PC-3 (cell line): ENCODE measurements at regions not wholly inside any gene's neighbourhood (a gene's known extent, or its start where the extent isn't known, plus 50 kb on each side); places are given as distances from the start of the nearest gene placed in this dataset.

Source experiments
- ATAC-seq: fragments of 200-7000 bp; cut with Tn5 transposase; 2 replicates; pipeline ENCODE4 v1.9.1; 2020; ENCODE audit warnings: mild to moderate bottlenecking, moderate library complexity
- BruUV-seq: library from RNA; stranded (reverse); fragments of 400-500 nt; replicated peaks from 2 replicates; lab custom pipeline; 2021; lab: Mats Ljungman, UMichigan
- CTCF ChIA-PET: fragments of 300-600 bp; sonication (Branson Sonifier 250); formaldehyde crosslinking; loops from one replicate; lab custom pipeline; 2022; ENCODE audit warnings: antibody characterized with exemption; lab: Charles Lee
- POLR2A ChIA-PET: fragments of 300-600 bp; sonication (Branson Sonifier 250); formaldehyde crosslinking; loops from one replicate; lab custom pipeline; 2022; ENCODE audit warnings: antibody characterized with exemption; ENCODE audit not compliant: unreplicated experiment; lab: Charles Lee
- DNase-seq: peaks from one replicate; pipeline ENCODE4 v3.0.0-alpha.2; 2015
- H2AFZ ChIP-seq: fragments of 300-600 bp; sonication (generic); 2 replicates; pipeline ENCODE4 v1.6.0; 2016; ENCODE audit warnings: antibody characterized with exemption, low read length
- H3F3A ChIP-seq: fragments of 300-600 bp; sonication (generic); one replicate; pipeline ENCODE4 v1.6.0; 2017; ENCODE audit warnings: antibody characterized with exemption, low read length, control low read depth, mild to moderate bottlenecking; ENCODE audit not compliant: unreplicated experiment
- H3K27ac ChIP-seq: fragments of 300-600 bp; sonication (generic); 2 replicates; pipeline ENCODE4 v1.5.1; 2016; ENCODE audit warnings: mild to moderate bottlenecking, low read length
- H3K27me3 ChIP-seq: fragments of 300-600 bp; sonication (generic); 2 replicates; pipeline ENCODE4 v1.6.1; 2016; ENCODE audit warnings: low read length, mixed read lengths
- H3K36me3 ChIP-seq: fragments of 300-600 bp; sonication (generic); 2 replicates; pipeline ENCODE4 v1.6.1; 2016; ENCODE audit warnings: low read depth, mixed run types, low read length, mixed read lengths
- H3K4me1 ChIP-seq: fragments of 300-600 bp; sonication (generic); 2 replicates; pipeline ENCODE4 v1.5.1; 2016; ENCODE audit warnings: low read length; ENCODE audit not compliant: insufficient read depth
- H3K4me2 ChIP-seq: fragments of 300-600 bp; sonication (generic); 2 replicates; pipeline ENCODE4 v1.6.0; 2016; ENCODE audit warnings: low read length
- H3K4me3 ChIP-seq: fragments of 300-600 bp; sonication (generic); 2 replicates; pipeline ENCODE4 v1.5.1; 2016; ENCODE audit warnings: mild to moderate bottlenecking, low read length, mixed read lengths
- H3K79me2 ChIP-seq: fragments of 300-600 bp; sonication (generic); 2 replicates; pipeline ENCODE4 v1.6.1; 2017; ENCODE audit warnings: low read length, mixed read lengths
- H3K9ac ChIP-seq: fragments of 300-600 bp; sonication (generic); 2 replicates; pipeline ENCODE4 v1.6.0; 2016; ENCODE audit warnings: mild to moderate bottlenecking, low read length
- H3K9me2 ChIP-seq: fragments of 300-600 bp; sonication (generic); replicated peaks from 2 replicates; pipeline ENCODE4 v1.6.1; 2016; ENCODE audit warnings: mixed run types, low read length, mixed read lengths
- H3K9me3 ChIP-seq: fragments of 300-600 bp; sonication (generic); 2 replicates; pipeline ENCODE4 v1.6.1; 2016; ENCODE audit warnings: low read length, mixed read lengths
- H4K20me1 ChIP-seq: fragments of 300-600 bp; sonication (generic); 2 replicates; pipeline ENCODE4 v1.6.1; 2016; ENCODE audit warnings: low read length, mixed read lengths
- EZH2 ChIP-seq: fragments of 300-600 bp; sonication (generic); IDR thresholded peaks from one replicate; pipeline ENCODE4 v1.6.1; 2017; ENCODE audit warnings: antibody characterized with exemption, mild to moderate bottlenecking, low read length; ENCODE audit not compliant: unreplicated experiment
- EZH2phosphoT487 ChIP-seq: fragments of 300-600 bp; sonication (generic); IDR thresholded peaks from 2 replicates; pipeline ENCODE4 v1.6.1; 2018; ENCODE audit warnings: mild to moderate bottlenecking, antibody characterized with exemption, low read length, borderline replicate concordance
- intact Hi-C: fragments of 100-400 bp; cut with micrococcal nuclease; formaldehyde crosslinking; loops from 2 replicates; pipeline ENCODE4 v1.9.0; 2023
- TF ChIP-seq, protein P1 (sequence below): fragments of 300-600 bp; sonication (generic); conservative IDR thresholded peaks from 2 replicates; pipeline ENCODE4 v1.5.1; 2017; ENCODE audit warnings: antibody characterized with exemption, low read depth, mild to moderate bottlenecking, low read length

DNA sequence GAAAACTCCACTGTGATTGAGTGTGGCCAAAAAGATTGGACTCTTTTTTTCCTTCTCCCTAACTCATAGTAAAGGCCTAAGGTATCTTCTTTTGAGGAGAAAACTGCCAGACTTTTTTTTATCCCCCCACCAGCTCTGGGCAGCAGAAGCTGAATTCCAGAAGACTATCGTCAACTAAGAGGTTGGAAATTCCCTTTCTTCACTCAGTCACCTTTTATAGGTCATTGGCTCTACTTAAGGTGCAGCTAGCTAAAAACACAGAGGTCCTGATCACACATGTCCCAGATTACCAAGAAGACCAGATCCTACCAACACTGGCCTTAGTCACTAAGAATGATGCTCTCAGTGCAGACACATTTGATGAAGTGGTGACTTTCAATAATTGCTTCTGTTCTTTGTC lies 1441.2 kb downstream of the PLA2G4A start:
- no peaks in the 10 kb centered on the region for H4K20me1 ChIP-seq
- no peaks in the 10 kb centered on the region for H3K9me2 ChIP-seq
- no peaks in the 10 kb centered on the region for H3K9me3 ChIP-seq
- no peaks in the 10 kb centered on the region for H3F3A ChIP-seq
- H3K27me3 ChIP-seq, result no peaks in the 10 kb centered on the region
- no peak overlapping the region for H3K4me3 ChIP-seq
- H2AFZ ChIP-seq, result no peak overlapping the region
- H3K79me2 ChIP-seq, result no peaks in the 10 kb centered on the region
- intact Hi-C loops, result no loop called here
- H3K4me2 ChIP-seq, result no peak overlapping the region
- no peak overlapping the region for H3K9ac ChIP-seq
- no peak overlapping the region for H3K27ac ChIP-seq
- no peak for ATAC-seq
- H3K4me1 ChIP-seq, result no peaks in the 10 kb centered on the region
- no peaks in the 10 kb centered on the region for H3K36me3 ChIP-seq
- DNase-seq, result no peak
- CTCF ChIA-PET, result no interaction called here
- BruUV-seq, result no TSS peak
- POLR2A ChIA-PET, result no interaction called here
- TF ChIP-seq EZH2 (no peak), EZH2phosphoT487 (no peak)
- TF ChIP-seq, protein P1, sequence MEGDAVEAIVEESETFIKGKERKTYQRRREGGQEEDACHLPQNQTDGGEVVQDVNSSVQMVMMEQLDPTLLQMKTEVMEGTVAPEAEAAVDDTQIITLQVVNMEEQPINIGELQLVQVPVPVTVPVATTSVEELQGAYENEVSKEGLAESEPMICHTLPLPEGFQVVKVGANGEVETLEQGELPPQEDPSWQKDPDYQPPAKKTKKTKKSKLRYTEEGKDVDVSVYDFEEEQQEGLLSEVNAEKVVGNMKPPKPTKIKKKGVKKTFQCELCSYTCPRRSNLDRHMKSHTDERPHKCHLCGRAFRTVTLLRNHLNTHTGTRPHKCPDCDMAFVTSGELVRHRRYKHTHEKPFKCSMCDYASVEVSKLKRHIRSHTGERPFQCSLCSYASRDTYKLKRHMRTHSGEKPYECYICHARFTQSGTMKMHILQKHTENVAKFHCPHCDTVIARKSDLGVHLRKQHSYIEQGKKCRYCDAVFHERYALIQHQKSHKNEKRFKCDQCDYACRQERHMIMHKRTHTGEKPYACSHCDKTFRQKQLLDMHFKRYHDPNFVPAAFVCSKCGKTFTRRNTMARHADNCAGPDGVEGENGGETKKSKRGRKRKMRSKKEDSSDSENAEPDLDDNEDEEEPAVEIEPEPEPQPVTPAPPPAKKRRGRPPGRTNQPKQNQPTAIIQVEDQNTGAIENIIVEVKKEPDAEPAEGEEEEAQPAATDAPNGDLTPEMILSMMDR, result no peak

DNA sequence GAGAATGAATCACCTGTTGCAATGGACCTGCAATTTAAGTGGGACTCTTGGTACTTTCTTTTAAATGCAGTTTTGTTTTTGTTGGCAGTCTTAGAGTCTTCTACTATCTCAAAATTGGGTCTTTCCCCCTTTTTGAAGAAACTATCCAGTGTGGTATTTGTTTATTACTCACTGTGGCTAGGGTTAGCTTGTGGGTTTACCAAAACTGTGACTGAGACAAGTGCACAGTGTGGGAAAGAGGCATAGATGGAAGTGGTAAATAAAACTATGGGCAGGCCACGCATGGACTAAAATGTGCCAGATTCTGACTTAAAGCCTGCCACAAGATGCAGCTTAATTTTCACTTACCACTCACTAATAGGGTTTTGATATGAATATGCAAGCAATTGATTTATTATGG lies 1441.7 kb downstream of the PLA2G4A start:
- Histone ChIP-seq H3K9me2 (no peaks in the 10 kb centered on the region), H3K9me3 (no peaks in the 10 kb centered on the region), H2AFZ (no peak overlapping the region), H3F3A (no peaks in the 10 kb centered on the region), H3K36me3 (no peaks in the 10 kb centered on the region), H3K4me3 (no peak overlapping the region), H3K27ac (no peak overlapping the region), H3K27me3 (no peaks in the 10 kb centered on the region), H4K20me1 (no peaks in the 10 kb centered on the region), H3K4me1 (no peaks in the 10 kb centered on the region), H3K9ac (no peak overlapping the region), H3K79me2 (no peaks in the 10 kb centered on the region), H3K4me2 (no peak overlapping the region)
- intact Hi-C loops, result no loop called here
- CTCF ChIA-PET, result no interaction called here
- no TSS peak for BruUV-seq
- no peak for DNase-seq
- TF ChIP-seq, protein P1, result no peak
- no peak for TF ChIP-seq EZH2
- TF ChIP-seq EZH2phosphoT487, result no peak
- no peak for ATAC-seq
- POLR2A ChIA-PET, result no interaction called here

DNA sequence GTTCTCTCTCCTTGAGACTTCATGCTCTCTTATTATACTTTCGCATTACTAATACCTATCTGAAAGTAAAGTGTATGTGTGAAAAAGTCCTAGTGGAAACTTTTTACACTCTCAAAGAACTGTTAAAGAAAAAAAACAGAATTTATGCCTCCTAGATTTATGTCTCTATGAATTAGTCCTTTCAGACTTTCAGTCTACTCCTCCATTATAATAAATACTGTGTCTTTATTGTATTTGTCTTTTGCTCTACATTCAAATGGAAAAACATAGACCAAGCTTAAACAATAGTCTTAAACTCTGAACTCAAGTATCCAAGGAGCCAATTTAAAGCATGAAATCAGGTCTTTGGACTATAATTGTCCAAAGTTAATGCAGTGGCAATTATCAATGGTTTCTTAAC lies 1449.0 kb downstream of the PLA2G4A start:
- ATAC-seq, result no peak

More for the DNA sequence above, 1449.0 kb downstream of the PLA2G4A start:
- H3K9me2 ChIP-seq, result no peaks in the 10 kb centered on the region
- intact Hi-C loops, result no loop called here
- H3K9me3 ChIP-seq, result no peaks in the 10 kb centered on the region
- H3K4me2 ChIP-seq, result no peak overlapping the region
- TF ChIP-seq EZH2phosphoT487, result no peak
- TF ChIP-seq EZH2, result no peak
- TF ChIP-seq, protein P1, result no peak
- H3K4me1 ChIP-seq, result no peaks in the 10 kb centered on the region
- no TSS peak for BruUV-seq
- no peaks in the 10 kb centered on the region for H3F3A ChIP-seq
- ChIA-PET CTCF (no interaction called here), POLR2A (no interaction called here)
- H3K27ac ChIP-seq, result no peak overlapping the region
- no peaks in the 10 kb centered on the region for H4K20me1 ChIP-seq
- H3K4me3 ChIP-seq, result no peak overlapping the region
- no peaks in the 10 kb centered on the region for H3K27me3 ChIP-seq
- no peak for DNase-seq
- no peak overlapping the region for H3K9ac ChIP-seq
- no peak overlapping the region for H2AFZ ChIP-seq
- no peaks in the 10 kb centered on the region for H3K36me3 ChIP-seq
- H3K79me2 ChIP-seq, result no peaks in the 10 kb centered on the region
